ENCODE measurements at regions not wholly inside any gene's neighbourhood (a gene's known extent, or its start where the extent isn't known, plus 50 kb on each side); places are given as distances from the start of the nearest gene placed in this dataset.

- ChIA-PET POLR2A (interaction anchor here (1.8 kb wide), 1 partner anchor 178 kb away, joined by 5 read pairs; the partner anchor contains the start of gene TNRC6C), CTCF (no interaction called here)
- no peaks in the 10 kb centered on the region for H3K36me3 ChIP-seq (ENCODE audit: insufficient read depth, low read length)
- H3K27ac ChIP-seq (ENCODE audit: low read depth in 1 of 2, low read length in 2 of 2): no peak overlapping the region
- no peak overlapping the region for H3K4me3 ChIP-seq (ENCODE audit: low read length)
- H3K4me1 ChIP-seq (ENCODE audit: insufficient read depth, low read length): peaks cover 23% of the 10 kb centered on the region
- ATAC-seq (ENCODE audit: poor library complexity): no peak
- Mint-ChIP-seq H3K4me1 (ENCODE audit: low read depth) (peaks cover 14% of the 10 kb centered on the region), H3K4me3 (no peak overlapping the region), H3K9me3 (no peaks in the 10 kb centered on the region), H3K27me3 (no peaks in the 10 kb centered on the region), H3K36me3 (ENCODE audit: low read depth) (no peaks in the 10 kb centered on the region), H3K27ac (no peak overlapping the region)
- TF ChIP-seq CTCF (IDR thresholded peaks at IDR 0.05): no peak
- no peak for DNase-seq
- no peaks in the 10 kb centered on the region for H3K9me3 ChIP-seq (ENCODE audit: control insufficient read depth in 1 of 2, insufficient read depth in 1 of 2, low read length in 2 of 2)
- intact Hi-C loops (cut with DNase I, micrococcal nuclease): no loop called here
- H3K27me3 ChIP-seq (ENCODE audit: control insufficient read depth in 1 of 2, insufficient read depth in 2 of 2, low read length in 2 of 2): no peaks in the 10 kb centered on the region
Observed at GRCh38 chr17:77779711-77780539, 178.6 kb upstream of the TNRC6C start.

- Histone ChIP-seq H3K9me3 (ENCODE audit: control insufficient read depth in 1 of 2, insufficient read depth in 1 of 2, low read length in 2 of 2) (no peaks in the 10 kb centered on the region), H3K4me3 (ENCODE audit: low read length) (no peak overlapping the region), H3K27ac (ENCODE audit: low read depth in 1 of 2, low read length in 2 of 2) (no peak overlapping the region), H3K4me1 (ENCODE audit: insufficient read depth, low read length) (peaks cover 28% of the 10 kb centered on the region), H3K27me3 (ENCODE audit: control insufficient read depth in 1 of 2, insufficient read depth in 2 of 2, low read length in 2 of 2) (no peaks in the 10 kb centered on the region), H3K36me3 (ENCODE audit: insufficient read depth, low read length) (no peaks in the 10 kb centered on the region)
- Mint-ChIP-seq H3K4me3 (no peak overlapping the region), H3K9me3 (no peaks in the 10 kb centered on the region), H3K27me3 (no peaks in the 10 kb centered on the region), H3K36me3 (ENCODE audit: low read depth) (no peaks in the 10 kb centered on the region), H3K4me1 (ENCODE audit: low read depth) (peaks cover 14% of the 10 kb centered on the region), H3K27ac (no peak overlapping the region)
- CTCF ChIA-PET: no interaction called here
- ATAC-seq (ENCODE audit: poor library complexity): no peak
- POLR2A ChIA-PET: no interaction called here
- TF ChIP-seq CTCF (IDR thresholded peaks at IDR 0.05): no peak
- DNase-seq: no peak
- intact Hi-C loops (cut with DNase I, micrococcal nuclease): no loop called here
Observed at GRCh38 chr17:77781536-77781935, 177.0 kb upstream of the TNRC6C start.

DNA sequence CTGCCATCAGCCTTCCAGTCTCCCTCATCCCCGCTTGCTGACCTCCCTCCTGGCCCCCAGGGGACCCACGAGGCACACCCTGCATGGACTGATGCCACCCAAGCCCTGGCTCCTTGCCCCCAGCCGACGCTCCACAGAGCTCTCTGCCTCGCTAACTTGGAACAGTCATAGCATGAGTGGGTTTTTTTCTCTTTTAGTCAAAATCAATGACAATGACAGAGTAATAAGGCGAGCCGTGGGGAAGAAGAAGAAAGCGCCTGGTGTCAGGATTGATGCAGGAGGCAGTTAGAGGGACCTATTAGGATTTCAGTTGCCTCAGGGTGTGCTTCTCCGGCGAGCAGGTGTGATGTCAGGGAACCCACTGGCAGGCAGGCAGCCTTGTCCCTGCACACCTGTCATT is 176.3 kb upstream of the TNRC6C start:
- intact Hi-C loops (cut with DNase I, micrococcal nuclease): no loop called here
- Mint-ChIP-seq H3K27ac (no peak overlapping the region), H3K27me3 (no peaks in the 10 kb centered on the region), H3K36me3 (ENCODE audit: low read depth) (no peaks in the 10 kb centered on the region), H3K4me1 (ENCODE audit: low read depth) (peaks cover 14% of the 10 kb centered on the region), H3K4me3 (no peak overlapping the region), H3K9me3 (no peaks in the 10 kb centered on the region)
- ATAC-seq (ENCODE audit: poor library complexity) (no peak), DNase-seq (no peak)
- CTCF ChIA-PET: no interaction called here
- POLR2A ChIA-PET: no interaction called here
- peaks cover 28% of the 10 kb centered on the region for H3K4me1 ChIP-seq (ENCODE audit: insufficient read depth, low read length)
- TF ChIP-seq CTCF (IDR thresholded peaks at IDR 0.05): no peak
- H3K36me3 ChIP-seq (ENCODE audit: insufficient read depth, low read length): no peaks in the 10 kb centered on the region
- no peak overlapping the region for H3K27ac ChIP-seq (ENCODE audit: low read depth in 1 of 2, low read length in 2 of 2)
- no peaks in the 10 kb centered on the region for H3K9me3 ChIP-seq (ENCODE audit: control insufficient read depth in 1 of 2, insufficient read depth in 1 of 2, low read length in 2 of 2)
- H3K4me3 ChIP-seq (ENCODE audit: low read length): no peak overlapping the region
- no peaks in the 10 kb centered on the region for H3K27me3 ChIP-seq (ENCODE audit: control insufficient read depth in 1 of 2, insufficient read depth in 2 of 2, low read length in 2 of 2)
